ENCODE measurements at regions not wholly inside any gene's neighbourhood (a gene's known extent, or its start where the extent isn't known, plus 50 kb on each side); places are given as distances from the start of the nearest gene placed in this dataset.
"Not testable (repeated sequence)": the region's sequence is repeated elsewhere in the genome, so short reads cannot be mapped to it uniquely, and the experiment has no call there.

GRCh38 chr4:26017531-26017930, 103.5 kb downstream of the SMIM20 start:
- H3K27me3 ChIP-seq = no peaks in the 10 kb centered on the region
- DNase-seq (peak in 1 of 2 donors; percentile 45), ATAC-seq (ENCODE audit: low FRiP score in 2 of 2) (peak in 1 of 2 donors; percentile 45)
- H3K4me1 ChIP-seq = peaks cover 0 to 25% (median 18%) of the 10 kb centered on the region in 4 donors
- 73 to 76% methylated on average over 4 of the region's 4 CpGs for WGBS, 2 donors
- TF ChIP-seq POLR2AphosphoS5 (IDR thresholded peaks at IDR 0.05) (no peak), EP300 (IDR thresholded peaks at IDR 0.05) (peak in 1 of 4 donors; percentile 8), POLR2A (IDR thresholded peaks at IDR 0.05) (no peak)
- peak overlapping the region in 1 of 4 donors; percentile 0 for H3K27ac ChIP-seq
- H3K36me3 ChIP-seq = no peaks in the 10 kb centered on the region
- H3K9me3 ChIP-seq = no peaks in the 10 kb centered on the region
- H3K4me3 ChIP-seq = no peak overlapping the region

- not testable (repeated sequence) for H3K4me3 ChIP-seq; DNase-seq; H3K9me3 ChIP-seq; H3K36me3 ChIP-seq; H3K27me3 ChIP-seq; ATAC-seq (ENCODE audit: low FRiP score in 2 of 2)
- WGBS, 2 donors = 74 to 84% methylated on average over 6 of the region's 6 CpGs
- peaks cover 0 to 31% (median 21%) of the 10 kb centered on the region in 4 donors for H3K4me1 ChIP-seq
- peak overlapping the region in 1 of 4 donors; percentile 3 for H3K27ac ChIP-seq
Measured at GRCh38 chr4:26017961-26018700, 104.1 kb downstream of the SMIM20 start.

GRCh38 chr4:26020083-26020668, 106.2 kb downstream of the SMIM20 start:
- no peaks in the 10 kb centered on the region for H3K36me3 ChIP-seq
- DNase-seq = peak in 1 of 2 donors; percentile 64
- H3K4me3 ChIP-seq = peak overlapping the region in 1 of 4 donors; percentile 17
- TF ChIP-seq POLR2AphosphoS5 (IDR thresholded peaks at IDR 0.05) = peak; percentile 26 to 69
- TF ChIP-seq CTCF (IDR thresholded peaks at IDR 0.05) = no peak
- TF ChIP-seq EP300 (IDR thresholded peaks at IDR 0.05) = peak; percentile 29 to 76 (median 48)
- TF ChIP-seq POLR2A (IDR thresholded peaks at IDR 0.05) = peak in 1 of 4 donors; percentile 41
- H3K4me1 ChIP-seq = peaks cover 0 to 31% (median 21%) of the 10 kb centered on the region in 4 donors
- H3K27me3 ChIP-seq = no peaks in the 10 kb centered on the region
- peak overlapping the region; percentile 72 to 85 (median 78) for H3K27ac ChIP-seq
- WGBS, 2 donors = 37 to 43% methylated on average over 10 of the region's 10 CpGs
- no peaks in the 10 kb centered on the region for H3K9me3 ChIP-seq
- ATAC-seq (ENCODE audit: low FRiP score in 2 of 2) = peak; percentile 74

- ATAC-seq (ENCODE audit: low FRiP score in 2 of 2) (peak; percentile 56 to 63), DNase-seq (peak in 1 of 2 donors; percentile 35)
- H3K27ac ChIP-seq = peak overlapping the region; percentile 72 to 85 (median 78)
Measured at GRCh38 chr4:26020881-26021280, 106.9 kb downstream of the SMIM20 start.

More at GRCh38 chr4:26020881-26021280, 106.9 kb downstream of the SMIM20 start:
- H3K9me3 ChIP-seq = no peaks in the 10 kb centered on the region
- no peaks in the 10 kb centered on the region for H3K27me3 ChIP-seq
- peaks cover 0 to 31% (median 18%) of the 10 kb centered on the region in 4 donors for H3K4me1 ChIP-seq
- TF ChIP-seq EP300 (IDR thresholded peaks at IDR 0.05) (peak in 1 of 4 donors; percentile 70), POLR2AphosphoS5 (IDR thresholded peaks at IDR 0.05) (peak in 1 of 2 donors; percentile 10), CTCF (IDR thresholded peaks at IDR 0.05) (no peak)
- H3K4me3 ChIP-seq = peak overlapping the region in 2 of 4 donors; percentile 9 to 17
- H3K36me3 ChIP-seq = no peaks in the 10 kb centered on the region
- 59 to 62% methylated on average over 6 of the region's 6 CpGs for WGBS, 2 donors
